Posterior cingulate gyrus (tissue), 11 donors: ENCODE measurements at regions not wholly inside any gene's neighbourhood (a gene's known extent, or its start where the extent isn't known, plus 50 kb on each side); places are given as distances from the start of the nearest gene placed in this dataset.
"Not testable (repeated sequence)": the region's sequence is repeated elsewhere in the genome, so short reads cannot be mapped to it uniquely, and the experiment has no call there.

Experiments used
- DNase-seq, 10 donors: peaks; one replicate each; pipeline versions ENCODE4 v3.0.0 to v3.0.0-alpha.2; 2020 to 2021; ENCODE audit warnings: mixed read lengths in 3 of 10
- intact Hi-C: fragments of 100-400 bp; cut with DNase I; formaldehyde crosslinking; loops from one replicate; pipeline ENCODE4 v1.15.1; 2023

GRCh38 chr7:118870187-118870586 is 645.7 kb downstream of the ANKRD7 start:
- intact Hi-C loops, result no loop called here
- DNase-seq, result no peak

GRCh38 chr7:118872568-118872967 is 648.1 kb downstream of the ANKRD7 start:
- DNase-seq, result no peak

GRCh38 chr7:118877187-118877586 is 652.7 kb downstream of the ANKRD7 start:
- intact Hi-C loops, result no loop called here
- no peak for DNase-seq

More at GRCh38 chr7:118872568-118872967, 648.1 kb downstream of the ANKRD7 start:
- intact Hi-C loops, result no loop called here

- DNase-seq, result no peak
- intact Hi-C loops, result no loop called here
Measured at GRCh38 chr7:118878336-118878735, 653.8 kb downstream of the ANKRD7 start.

- DNase-seq, result no peak
Measured at GRCh38 chr7:118898284-118898683, 673.8 kb downstream of the ANKRD7 start.

GRCh38 chr7:118902600-118902999 is 678.1 kb downstream of the ANKRD7 start:
- intact Hi-C loops, result no loop called here
- no peak for DNase-seq

More at GRCh38 chr7:118898284-118898683, 673.8 kb downstream of the ANKRD7 start:
- intact Hi-C loops, result no loop called here

GRCh38 chr7:118907911-118908527 is 683.5 kb downstream of the ANKRD7 start:
- DNase-seq, result no peak
- intact Hi-C loops, result no loop called here

GRCh38 chr7:118916120-118916519 is 691.6 kb downstream of the ANKRD7 start:
- intact Hi-C loops, result not testable (repeated sequence)

GRCh38 chr7:118918556-118918955 is 694.1 kb downstream of the ANKRD7 start:
- no peak for DNase-seq
- intact Hi-C loops, result no loop called here

More at GRCh38 chr7:118916120-118916519, 691.6 kb downstream of the ANKRD7 start:
- not testable (repeated sequence) for DNase-seq

GRCh38 chr7:118938845-118939244 is 714.3 kb downstream of the ANKRD7 start:
- intact Hi-C loops, result no loop called here

GRCh38 chr7:118944271-118944670 is 719.8 kb downstream of the ANKRD7 start:
- no peak for DNase-seq
- intact Hi-C loops, result no loop called here

More at GRCh38 chr7:118938845-118939244, 714.3 kb downstream of the ANKRD7 start:
- no peak for DNase-seq

GRCh38 chr7:118945911-118946682 is 721.6 kb downstream of the ANKRD7 start:
- DNase-seq, result peak in 1 of 10 donors; percentile 30
- intact Hi-C loops, result no loop called here

- intact Hi-C loops, result no loop called here
- no peak for DNase-seq
Measured at GRCh38 chr7:118948508-118948907, 724.0 kb downstream of the ANKRD7 start.

GRCh38 chr7:118949031-118949430 is 724.5 kb downstream of the ANKRD7 start:
- no peak for DNase-seq
- intact Hi-C loops, result no loop called here

- DNase-seq, intact Hi-C loops: not testable (repeated sequence)
Measured at GRCh38 chr7:118956285-118956684, 731.8 kb downstream of the ANKRD7 start.

GRCh38 chr7:118969370-118969769 is 744.9 kb downstream of the ANKRD7 start:
- intact Hi-C loops, result no loop called here
- no peak for DNase-seq

GRCh38 chr7:118971706-118972105 is 747.2 kb downstream of the ANKRD7 start:
- intact Hi-C loops, result no loop called here

GRCh38 chr7:118974836-118975235 is 750.3 kb downstream of the ANKRD7 start:
- intact Hi-C loops, result no loop called here
- no peak for DNase-seq

More at GRCh38 chr7:118971706-118972105, 747.2 kb downstream of the ANKRD7 start:
- DNase-seq, result no peak

GRCh38 chr7:118995350-118995749 is 770.8 kb downstream of the ANKRD7 start:
- intact Hi-C loops, result no loop called here
- no peak for DNase-seq

- intact Hi-C loops, result no loop called here
- DNase-seq, result no peak
Measured at GRCh38 chr7:119007236-119007635, 782.7 kb downstream of the ANKRD7 start.

- DNase-seq, result peak in 1 of 10 donors; percentile 62
- intact Hi-C loops, result no loop called here
Measured at GRCh38 chr7:119010635-119011034, 786.1 kb downstream of the ANKRD7 start.

- intact Hi-C loops, result no loop called here
- DNase-seq, result no peak
Measured at GRCh38 chr7:119026391-119026790, 801.9 kb downstream of the ANKRD7 start.
